ENCODE measurements at regions not wholly inside any gene's neighbourhood (a gene's known extent, or its start where the extent isn't known, plus 50 kb on each side); places are given as distances from the start of the nearest gene placed in this dataset.

GRCh38 chr11:109209572-109209971 lies 212.4 kb upstream of the C11orf87 start:
- Histone ChIP-seq H3K36me3 (ENCODE audit: control insufficient read depth in 3 of 3, insufficient read depth in 2 of 3, low read depth in 1 of 3, low read length in 3 of 3) (no peaks in the 10 kb centered on the region), H3K27me3 (ENCODE audit: control insufficient read depth in 3 of 3, insufficient read depth in 3 of 3, low read length in 3 of 3) (no peaks in the 10 kb centered on the region), H3K27ac (ENCODE audit: low read depth in 1 of 3, low read length in 2 of 3) (no peak overlapping the region), H3K9me3 (ENCODE audit: control insufficient read depth in 2 of 2, insufficient read depth in 1 of 2, low read depth in 1 of 2, low read length in 1 of 2) (no peaks in the 10 kb centered on the region), H3K4me1 (ENCODE audit: control insufficient read depth in 3 of 3, insufficient read depth in 2 of 3, low read depth in 1 of 3, low read length in 2 of 3) (no peaks in the 10 kb centered on the region), H3K4me3 (ENCODE audit: low read depth in 1 of 3, low read length in 3 of 3) (no peak overlapping the region)
- FAIRE-seq (no peak), DNase-seq (no peak)
- 79 to 84% (median 81%) methylated on average over 3 of the region's 3 CpGs for WGBS, 3 donors

- no peaks in the 10 kb centered on the region for H3K36me3 ChIP-seq (ENCODE audit: control insufficient read depth in 3 of 3, insufficient read depth in 2 of 3, low read depth in 1 of 3, low read length in 3 of 3)
- FAIRE-seq: no peak
- no peaks in the 10 kb centered on the region for H3K9me3 ChIP-seq (ENCODE audit: control insufficient read depth in 2 of 2, insufficient read depth in 1 of 2, low read depth in 1 of 2, low read length in 1 of 2)
- WGBS, 3 donors: 85 to 90% (median 87%) methylated on average over 5 of the region's 5 CpGs
- no peaks in the 10 kb centered on the region for H3K4me1 ChIP-seq (ENCODE audit: control insufficient read depth in 3 of 3, insufficient read depth in 2 of 3, low read depth in 1 of 3, low read length in 2 of 3)
- H3K4me3 ChIP-seq (ENCODE audit: low read depth in 1 of 3, low read length in 3 of 3): no peak overlapping the region
- no peak overlapping the region for H3K27ac ChIP-seq (ENCODE audit: low read depth in 1 of 3, low read length in 2 of 3)
- no peaks in the 10 kb centered on the region for H3K27me3 ChIP-seq (ENCODE audit: control insufficient read depth in 3 of 3, insufficient read depth in 3 of 3, low read length in 3 of 3)
- DNase-seq: no peak
Observed at GRCh38 chr11:109221190-109221589, 200.8 kb upstream of the C11orf87 start.

GRCh38 chr11:109222761-109223160 lies 199.2 kb upstream of the C11orf87 start:
- Histone ChIP-seq H3K9me3 (ENCODE audit: control insufficient read depth in 2 of 2, insufficient read depth in 1 of 2, low read depth in 1 of 2, low read length in 1 of 2) (no peaks in the 10 kb centered on the region), H3K4me1 (ENCODE audit: control insufficient read depth in 3 of 3, insufficient read depth in 2 of 3, low read depth in 1 of 3, low read length in 2 of 3) (no peaks in the 10 kb centered on the region), H3K27ac (ENCODE audit: low read depth in 1 of 3, low read length in 2 of 3) (no peak overlapping the region), H3K36me3 (ENCODE audit: control insufficient read depth in 3 of 3, insufficient read depth in 2 of 3, low read depth in 1 of 3, low read length in 3 of 3) (no peaks in the 10 kb centered on the region), H3K27me3 (ENCODE audit: control insufficient read depth in 3 of 3, insufficient read depth in 3 of 3, low read length in 3 of 3) (no peaks in the 10 kb centered on the region), H3K4me3 (ENCODE audit: low read depth in 1 of 3, low read length in 3 of 3) (no peak overlapping the region)
- FAIRE-seq: no peak
- WGBS, 3 donors: 91 to 96% (median 92%) methylated on average over 2 of the region's 2 CpGs
- DNase-seq: no peak

GRCh38 chr11:109223451-109223850 lies 198.5 kb upstream of the C11orf87 start:
- Histone ChIP-seq H3K27ac (ENCODE audit: low read depth in 1 of 3, low read length in 2 of 3) (no peak overlapping the region), H3K9me3 (ENCODE audit: control insufficient read depth in 2 of 2, insufficient read depth in 1 of 2, low read depth in 1 of 2, low read length in 1 of 2) (no peaks in the 10 kb centered on the region), H3K4me1 (ENCODE audit: control insufficient read depth in 3 of 3, insufficient read depth in 2 of 3, low read depth in 1 of 3, low read length in 2 of 3) (no peaks in the 10 kb centered on the region), H3K36me3 (ENCODE audit: control insufficient read depth in 3 of 3, insufficient read depth in 2 of 3, low read depth in 1 of 3, low read length in 3 of 3) (no peaks in the 10 kb centered on the region), H3K27me3 (ENCODE audit: control insufficient read depth in 3 of 3, insufficient read depth in 3 of 3, low read length in 3 of 3) (no peaks in the 10 kb centered on the region), H3K4me3 (ENCODE audit: low read depth in 1 of 3, low read length in 3 of 3) (no peak overlapping the region)
- FAIRE-seq (no peak), DNase-seq (no peak)

- DNase-seq: no peak
- H3K9me3 ChIP-seq (ENCODE audit: control insufficient read depth in 2 of 2, insufficient read depth in 1 of 2, low read depth in 1 of 2, low read length in 1 of 2): no peaks in the 10 kb centered on the region
- no peak overlapping the region for H3K27ac ChIP-seq (ENCODE audit: low read depth in 1 of 3, low read length in 2 of 3)
- 86 to 91% (median 89%) methylated on average over 2 of the region's 2 CpGs for WGBS, 3 donors
- H3K4me3 ChIP-seq (ENCODE audit: low read depth in 1 of 3, low read length in 3 of 3): no peak overlapping the region
- H3K36me3 ChIP-seq (ENCODE audit: control insufficient read depth in 3 of 3, insufficient read depth in 2 of 3, low read depth in 1 of 3, low read length in 3 of 3): no peaks in the 10 kb centered on the region
- H3K4me1 ChIP-seq (ENCODE audit: control insufficient read depth in 3 of 3, insufficient read depth in 2 of 3, low read depth in 1 of 3, low read length in 2 of 3): no peaks in the 10 kb centered on the region
- no peak for FAIRE-seq
- H3K27me3 ChIP-seq (ENCODE audit: control insufficient read depth in 3 of 3, insufficient read depth in 3 of 3, low read length in 3 of 3): no peaks in the 10 kb centered on the region
Observed at GRCh38 chr11:109229682-109230081, 192.3 kb upstream of the C11orf87 start.

GRCh38 chr11:109236188-109236587 lies 185.8 kb upstream of the C11orf87 start:
- FAIRE-seq: no peak
- Histone ChIP-seq H3K4me1 (ENCODE audit: control insufficient read depth in 3 of 3, insufficient read depth in 2 of 3, low read depth in 1 of 3, low read length in 2 of 3) (no peaks in the 10 kb centered on the region), H3K36me3 (ENCODE audit: control insufficient read depth in 3 of 3, insufficient read depth in 2 of 3, low read depth in 1 of 3, low read length in 3 of 3) (no peaks in the 10 kb centered on the region), H3K27ac (ENCODE audit: low read depth in 1 of 3, low read length in 2 of 3) (no peak overlapping the region), H3K4me3 (ENCODE audit: low read depth in 1 of 3, low read length in 3 of 3) (no peak overlapping the region), H3K27me3 (ENCODE audit: control insufficient read depth in 3 of 3, insufficient read depth in 3 of 3, low read length in 3 of 3) (no peaks in the 10 kb centered on the region), H3K9me3 (ENCODE audit: control insufficient read depth in 2 of 2, insufficient read depth in 1 of 2, low read depth in 1 of 2, low read length in 1 of 2) (no peaks in the 10 kb centered on the region)
- no peak for DNase-seq
- 86 to 96% (median 86%) methylated on average over 2 of the region's 2 CpGs for WGBS, 3 donors

GRCh38 chr11:109236696-109237095 lies 185.3 kb upstream of the C11orf87 start:
- Histone ChIP-seq H3K27ac (ENCODE audit: low read depth in 1 of 3, low read length in 2 of 3) (no peak overlapping the region), H3K27me3 (ENCODE audit: control insufficient read depth in 3 of 3, insufficient read depth in 3 of 3, low read length in 3 of 3) (no peaks in the 10 kb centered on the region), H3K4me1 (ENCODE audit: control insufficient read depth in 3 of 3, insufficient read depth in 2 of 3, low read depth in 1 of 3, low read length in 2 of 3) (no peaks in the 10 kb centered on the region), H3K9me3 (ENCODE audit: control insufficient read depth in 2 of 2, insufficient read depth in 1 of 2, low read depth in 1 of 2, low read length in 1 of 2) (no peaks in the 10 kb centered on the region), H3K36me3 (ENCODE audit: control insufficient read depth in 3 of 3, insufficient read depth in 2 of 3, low read depth in 1 of 3, low read length in 3 of 3) (no peaks in the 10 kb centered on the region), H3K4me3 (ENCODE audit: low read depth in 1 of 3, low read length in 3 of 3) (no peak overlapping the region)
- DNase-seq (no peak), FAIRE-seq (no peak)
- 10 to 42% (median 19%) methylated on average over 1 of the region's 1 CpG for WGBS, 3 donors

GRCh38 chr11:109237636-109238035 lies 184.4 kb upstream of the C11orf87 start:
- H3K4me1 ChIP-seq (ENCODE audit: control insufficient read depth in 3 of 3, insufficient read depth in 2 of 3, low read depth in 1 of 3, low read length in 2 of 3): no peaks in the 10 kb centered on the region
- DNase-seq: no peak
- H3K4me3 ChIP-seq (ENCODE audit: low read depth in 1 of 3, low read length in 3 of 3): no peak overlapping the region
- H3K36me3 ChIP-seq (ENCODE audit: control insufficient read depth in 3 of 3, insufficient read depth in 2 of 3, low read depth in 1 of 3, low read length in 3 of 3): no peaks in the 10 kb centered on the region
- no peaks in the 10 kb centered on the region for H3K27me3 ChIP-seq (ENCODE audit: control insufficient read depth in 3 of 3, insufficient read depth in 3 of 3, low read length in 3 of 3)
- H3K27ac ChIP-seq (ENCODE audit: low read depth in 1 of 3, low read length in 2 of 3): no peak overlapping the region
- no peaks in the 10 kb centered on the region for H3K9me3 ChIP-seq (ENCODE audit: control insufficient read depth in 2 of 2, insufficient read depth in 1 of 2, low read depth in 1 of 2, low read length in 1 of 2)
- FAIRE-seq: no peak

- no peaks in the 10 kb centered on the region for H3K27me3 ChIP-seq (ENCODE audit: control insufficient read depth in 3 of 3, insufficient read depth in 3 of 3, low read length in 3 of 3)
- H3K9me3 ChIP-seq (ENCODE audit: control insufficient read depth in 2 of 2, insufficient read depth in 1 of 2, low read depth in 1 of 2, low read length in 1 of 2): no peaks in the 10 kb centered on the region
- H3K4me1 ChIP-seq (ENCODE audit: control insufficient read depth in 3 of 3, insufficient read depth in 2 of 3, low read depth in 1 of 3, low read length in 2 of 3): no peaks in the 10 kb centered on the region
- no peaks in the 10 kb centered on the region for H3K36me3 ChIP-seq (ENCODE audit: control insufficient read depth in 3 of 3, insufficient read depth in 2 of 3, low read depth in 1 of 3, low read length in 3 of 3)
- WGBS, 3 donors: 43 to 56% (median 49%) methylated on average over 3 of the region's 3 CpGs
- no peak overlapping the region for H3K27ac ChIP-seq (ENCODE audit: low read depth in 1 of 3, low read length in 2 of 3)
- H3K4me3 ChIP-seq (ENCODE audit: low read depth in 1 of 3, low read length in 3 of 3): no peak overlapping the region
- no peak for DNase-seq
- no peak for FAIRE-seq
Observed at GRCh38 chr11:109241988-109242536, 179.9 kb upstream of the C11orf87 start.
